Chondrocyte (in vitro differentiated cells): ENCODE measurements at regions not wholly inside any gene's neighbourhood (a gene's known extent, or its start where the extent isn't known, plus 50 kb on each side); places are given as distances from the start of the nearest gene placed in this dataset.

ENCODE experiments used
- DNase-seq: peaks from one replicate; pipeline ENCODE4 v3.0.0; 2021; ENCODE audit warnings: mixed read lengths, low spot score
- H3K27ac Mint-ChIP-seq: one replicate; pipeline ENCODE4 v1.8.0; 2021; ENCODE audit warnings: mild to moderate bottlenecking, moderate library complexity, mixed read lengths; ENCODE audit not compliant: unreplicated experiment
- H3K27me3 Mint-ChIP-seq: 2 replicates; pipeline ENCODE4 v1.8.0; 2021; ENCODE audit warnings: low read depth, mixed read lengths
- H3K36me3 Mint-ChIP-seq: 2 replicates; pipeline ENCODE4 v1.8.0; 2021; ENCODE audit warnings: low read depth, mixed read lengths
- H3K4me1 Mint-ChIP-seq: 2 replicates; pipeline ENCODE4 v1.8.0; 2021; ENCODE audit warnings: low read depth, mild to moderate bottlenecking, mixed read lengths
- H3K4me3 Mint-ChIP-seq: one replicate; pipeline ENCODE4 v1.8.0; 2021; ENCODE audit warnings: mild to moderate bottlenecking, moderate library complexity, mixed read lengths; ENCODE audit not compliant: unreplicated experiment
- H3K9me3 Mint-ChIP-seq: 2 replicates; pipeline ENCODE4 v1.8.0; 2021; ENCODE audit warnings: low read depth, mixed read lengths
- TF ChIP-seq, protein P1 (sequence below): fragments of 200-600 bp; sonication (generic); IDR thresholded peaks from 2 replicates; pipeline ENCODE4 v1.5.0; 2021; ENCODE audit warnings: antibody characterized with exemption, mild to moderate bottlenecking, moderate library complexity

DNA sequence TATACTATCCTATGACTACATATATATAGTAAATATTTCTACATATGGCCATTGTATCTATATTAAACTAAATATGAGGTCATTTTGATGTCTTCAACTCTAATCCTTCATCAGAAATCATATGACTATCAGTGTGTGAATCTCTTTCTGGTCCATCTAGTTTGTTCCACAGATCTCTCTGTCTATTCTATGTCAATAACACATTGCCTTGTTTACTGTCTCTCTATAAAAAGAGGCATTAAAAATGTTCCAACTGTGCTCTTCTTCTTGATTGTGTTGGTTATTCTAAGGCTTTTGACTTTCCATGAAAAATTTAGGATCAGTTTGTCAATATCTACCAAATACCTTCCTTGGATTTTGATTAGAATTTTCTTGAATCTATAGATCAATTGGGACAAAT, 338.3 kb upstream of the FSTL5 start:
- H3K27ac Mint-ChIP-seq: no peak overlapping the region
- H3K36me3 Mint-ChIP-seq: no peaks in the 10 kb centered on the region
- TF ChIP-seq, protein P1, sequence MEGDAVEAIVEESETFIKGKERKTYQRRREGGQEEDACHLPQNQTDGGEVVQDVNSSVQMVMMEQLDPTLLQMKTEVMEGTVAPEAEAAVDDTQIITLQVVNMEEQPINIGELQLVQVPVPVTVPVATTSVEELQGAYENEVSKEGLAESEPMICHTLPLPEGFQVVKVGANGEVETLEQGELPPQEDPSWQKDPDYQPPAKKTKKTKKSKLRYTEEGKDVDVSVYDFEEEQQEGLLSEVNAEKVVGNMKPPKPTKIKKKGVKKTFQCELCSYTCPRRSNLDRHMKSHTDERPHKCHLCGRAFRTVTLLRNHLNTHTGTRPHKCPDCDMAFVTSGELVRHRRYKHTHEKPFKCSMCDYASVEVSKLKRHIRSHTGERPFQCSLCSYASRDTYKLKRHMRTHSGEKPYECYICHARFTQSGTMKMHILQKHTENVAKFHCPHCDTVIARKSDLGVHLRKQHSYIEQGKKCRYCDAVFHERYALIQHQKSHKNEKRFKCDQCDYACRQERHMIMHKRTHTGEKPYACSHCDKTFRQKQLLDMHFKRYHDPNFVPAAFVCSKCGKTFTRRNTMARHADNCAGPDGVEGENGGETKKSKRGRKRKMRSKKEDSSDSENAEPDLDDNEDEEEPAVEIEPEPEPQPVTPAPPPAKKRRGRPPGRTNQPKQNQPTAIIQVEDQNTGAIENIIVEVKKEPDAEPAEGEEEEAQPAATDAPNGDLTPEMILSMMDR: no peak
- no peak for DNase-seq
- H3K9me3 Mint-ChIP-seq: no peaks in the 10 kb centered on the region
- no peak overlapping the region for H3K4me3 Mint-ChIP-seq
- H3K27me3 Mint-ChIP-seq: peaks cover 12% of the 10 kb centered on the region
- H3K4me1 Mint-ChIP-seq: no peaks in the 10 kb centered on the region

DNA sequence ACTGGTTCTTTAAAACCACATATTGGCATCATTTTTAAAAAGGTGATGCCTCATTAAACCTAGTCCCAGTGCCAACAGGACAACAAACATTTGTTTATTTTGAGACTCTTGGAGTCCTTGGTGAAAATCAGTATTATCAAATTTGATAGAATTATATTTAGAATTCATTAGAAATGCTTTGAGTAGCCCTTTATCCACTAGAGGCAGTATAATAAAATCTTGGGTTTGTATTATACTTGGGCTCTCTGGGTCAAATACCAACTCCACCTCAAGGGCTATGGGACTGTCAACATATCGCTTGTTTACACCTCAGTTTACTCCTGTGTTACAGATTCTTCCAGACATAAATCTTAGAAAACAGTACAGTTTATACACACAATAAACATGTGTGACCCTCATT, 335.7 kb upstream of the FSTL5 start:
- no peaks in the 10 kb centered on the region for H3K36me3 Mint-ChIP-seq
- no peak overlapping the region for H3K27ac Mint-ChIP-seq
- H3K9me3 Mint-ChIP-seq: no peaks in the 10 kb centered on the region
- TF ChIP-seq, protein P1: peak; percentile 75
- DNase-seq: no peak
- no peaks in the 10 kb centered on the region for H3K4me1 Mint-ChIP-seq
- no peak overlapping the region for H3K4me3 Mint-ChIP-seq
- peaks cover 14% of the 10 kb centered on the region for H3K27me3 Mint-ChIP-seq

DNA sequence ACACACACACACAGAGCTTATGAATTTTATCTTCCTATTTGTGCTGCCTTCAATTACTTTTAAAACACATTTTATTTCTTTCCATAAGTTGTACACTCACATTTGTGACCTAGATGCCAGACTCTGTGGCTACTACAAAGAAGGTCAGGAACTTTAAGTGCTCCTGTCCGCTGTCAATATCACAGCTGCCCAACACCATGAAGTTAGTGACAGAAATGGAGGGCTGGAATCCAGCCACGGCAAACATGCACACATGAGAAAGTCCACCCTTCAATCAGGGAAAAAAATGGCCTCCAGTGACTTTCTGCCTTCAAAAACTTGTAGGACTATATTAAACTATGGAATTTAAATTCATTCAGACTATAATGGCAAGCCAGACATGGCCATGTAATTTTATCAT, 334.4 kb upstream of the FSTL5 start:
- TF ChIP-seq, protein P1: no peak
- no peaks in the 10 kb centered on the region for H3K9me3 Mint-ChIP-seq
- H3K4me1 Mint-ChIP-seq: no peaks in the 10 kb centered on the region
- peaks cover 11% of the 10 kb centered on the region for H3K27me3 Mint-ChIP-seq
- no peak overlapping the region for H3K27ac Mint-ChIP-seq
- no peaks in the 10 kb centered on the region for H3K36me3 Mint-ChIP-seq
- no peak for DNase-seq
- no peak overlapping the region for H3K4me3 Mint-ChIP-seq

DNA sequence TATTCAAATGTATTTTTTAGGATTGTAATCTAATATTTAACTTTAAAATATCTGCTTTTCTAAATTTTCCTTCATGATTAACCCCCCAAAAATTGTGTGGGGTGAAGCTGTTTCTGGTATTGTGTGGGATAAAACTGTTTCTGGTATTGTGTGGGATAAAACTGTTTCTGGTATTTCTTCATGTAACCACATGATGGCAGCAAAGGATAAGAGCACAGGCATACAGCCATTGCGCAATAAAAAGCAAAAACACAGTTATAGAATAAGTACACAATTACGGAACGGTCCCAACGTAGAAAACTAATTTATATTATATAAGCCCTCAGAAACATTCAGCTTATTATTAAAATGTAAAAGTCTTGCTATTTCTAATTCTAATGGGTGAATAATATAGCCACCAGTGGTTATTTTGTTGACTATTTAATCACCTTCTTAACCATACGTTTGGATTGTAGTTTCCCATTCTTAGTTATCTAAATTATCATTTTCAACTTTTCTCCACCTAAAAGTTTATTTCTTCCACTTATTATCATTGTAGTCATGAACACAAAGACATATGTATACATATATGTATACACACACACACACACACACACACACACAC, 333.9 kb upstream of the FSTL5 start:
- Mint-ChIP-seq H3K9me3 (no peaks in the 10 kb centered on the region), H3K27me3 (peaks cover 11% of the 10 kb centered on the region), H3K4me3 (no peak overlapping the region), H3K27ac (no peak overlapping the region), H3K36me3 (no peaks in the 10 kb centered on the region), H3K4me1 (no peaks in the 10 kb centered on the region)
- DNase-seq: no peak
- TF ChIP-seq, protein P1: peak; percentile 92

DNA sequence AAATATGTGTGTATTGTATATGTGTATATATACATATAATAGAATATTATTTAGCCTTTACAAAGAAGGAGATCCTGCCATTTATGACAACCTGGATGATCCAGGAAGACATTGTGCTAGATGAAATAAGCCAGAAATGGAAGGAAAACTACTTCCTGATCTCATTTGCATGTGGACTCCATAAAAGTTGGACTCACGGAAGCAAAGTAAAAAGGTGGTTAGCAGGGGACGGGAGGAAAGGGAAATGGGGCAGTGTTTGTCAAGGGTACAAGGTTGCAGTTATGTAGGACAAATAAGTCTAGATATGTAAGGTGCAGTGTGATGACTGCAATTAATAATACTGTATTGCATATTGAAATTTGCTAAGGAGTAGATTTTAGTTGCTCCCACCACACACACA, 331.1 kb upstream of the FSTL5 start:
- H3K4me1 Mint-ChIP-seq: no peaks in the 10 kb centered on the region
- H3K9me3 Mint-ChIP-seq: no peaks in the 10 kb centered on the region
- H3K4me3 Mint-ChIP-seq: no peak overlapping the region

More for the DNA sequence above, 331.1 kb upstream of the FSTL5 start:
- peaks cover 9% of the 10 kb centered on the region for H3K27me3 Mint-ChIP-seq
- no peak overlapping the region for H3K27ac Mint-ChIP-seq
- no peaks in the 10 kb centered on the region for H3K36me3 Mint-ChIP-seq
- TF ChIP-seq, protein P1: no peak
- DNase-seq: no peak
